Endothelial cell of umbilical vein (primary cell): ENCODE measurements at regions not wholly inside any gene's neighbourhood (a gene's known extent, or its start where the extent isn't known, plus 50 kb on each side); places are given as distances from the start of the nearest gene placed in this dataset.

Source experiments
- BruUV-seq: library from RNA; stranded (reverse); fragments of 400-500 nt; replicated peaks from 2 replicates; lab custom pipeline; 2021; lab: Mats Ljungman, UMichigan
- CTCF ChIA-PET: fragments of 300-600, 350-600 bp; sonication (Branson Sonifier 250); formaldehyde crosslinking; loops from one replicate; lab custom pipeline; 2021; ENCODE audit warnings: antibody characterized with exemption, inconsistent platforms; lab: Charles Lee
- POLR2A ChIA-PET: fragments of 300-600, 350-600 bp; sonication (Branson Sonifier 250); formaldehyde crosslinking; loops from one replicate; lab custom pipeline; 2021; ENCODE audit warnings: antibody characterized with exemption, inconsistent platforms; lab: Charles Lee
- DNase-seq: peaks from one replicate; pipeline ENCODE4 v3.0.0-alpha.2; 2011; ENCODE audit warnings: low read depth, low spot score
- FAIRE-seq: peaks from 2 replicates; lab custom pipeline; 2011; peaks lifted over from hg19 to GRCh38; lab: Jason Lieb, UNC
- H2AFZ ChIP-seq: 2 replicates; pipeline ENCODE4 v1.6.0; 2012; ENCODE audit warnings: low read depth, low read length, control low read depth, inconsistent platforms
- H3K27ac ChIP-seq: 2 replicates; pipeline ENCODE4 v1.5.1; 2011; ENCODE audit warnings: low read depth, mild to moderate bottlenecking, control low read depth, low read length, moderate library complexity; ENCODE audit not compliant: insufficient read depth
- H3K27me3 ChIP-seq, 2 experiments: 2 replicates each; pipeline versions ENCODE4 v1.6.0 to v1.6.1; 2011; ENCODE audit warnings: low read length in 2 of 2, mixed read lengths in 1 of 2; ENCODE audit not compliant: control insufficient read depth in 2 of 2, insufficient read depth in 2 of 2
- H3K36me3 ChIP-seq, 2 experiments: 2 replicates in 1 of 2; 3 replicates in 1 of 2; pipeline ENCODE4 v1.5.1; 2011; ENCODE audit warnings: low read length in 2 of 2, mild to moderate bottlenecking in 1 of 2, moderate library complexity in 1 of 2; ENCODE audit not compliant: control insufficient read depth in 2 of 2, insufficient read depth in 2 of 2; ENCODE audit errors: extremely low read depth in 1 of 2
- H3K4me1 ChIP-seq: 3 replicates; pipeline ENCODE4 v1.5.1; 2011; ENCODE audit warnings: mild to moderate bottlenecking, low read length; ENCODE audit not compliant: control insufficient read depth, insufficient read depth; ENCODE audit errors: extremely low read depth
- H3K4me2 ChIP-seq: 2 replicates; pipeline ENCODE4 v1.6.1; 2011; ENCODE audit warnings: low read length, control low read depth, mixed read lengths; ENCODE audit not compliant: insufficient read depth
- H3K4me3 ChIP-seq, 3 experiments: fragments of 200-600 bp in 1 of 3; sonication (generic), shearing (Covaris generic) in 1 of 3; replicated peaks in 1 of 3; 2 replicates each; pipeline ENCODE4 v1.5.1; 2011 to 2016; ENCODE audit warnings: control low read depth in 3 of 3, low read length in 3 of 3, mild to moderate bottlenecking in 2 of 3, inconsistent platforms in 1 of 3, low read depth in 1 of 3, moderate library complexity in 1 of 3; ENCODE audit not compliant: insufficient read depth in 1 of 3
- H3K79me2 ChIP-seq: 2 replicates; pipeline ENCODE4 v1.6.0; 2012; ENCODE audit warnings: low read length, inconsistent platforms; ENCODE audit not compliant: control insufficient read depth, insufficient read depth
- H3K9ac ChIP-seq: replicated peaks from 2 replicates; pipeline ENCODE3; 2011; ENCODE audit warnings: low read length, control low read depth; ENCODE audit not compliant: insufficient read depth; ENCODE audit errors: extremely low read depth
- H3K9me1 ChIP-seq: replicated peaks from 3 replicates; pipeline ENCODE4 v1.6.0; 2011; ENCODE audit warnings: mild to moderate bottlenecking, low read length; ENCODE audit not compliant: control insufficient read depth, insufficient read depth; ENCODE audit errors: extremely low read depth
- H3K9me3 ChIP-seq: replicated peaks from 2 replicates; pipeline ENCODE4 v1.5.1; 2012; ENCODE audit warnings: low read length, inconsistent platforms; ENCODE audit not compliant: control insufficient read depth, insufficient read depth
- H4K20me1 ChIP-seq: replicated peaks from 2 replicates; pipeline ENCODE3; 2011; ENCODE audit warnings: mild to moderate bottlenecking, low read length; ENCODE audit not compliant: control insufficient read depth, insufficient read depth; ENCODE audit errors: extremely low read depth
- CTCF ChIP-seq, 2 donors: IDR thresholded peaks; 1 replicate in 1 of 2; 2 replicates in 1 of 2; pipeline ENCODE4 v1.5.1; 2011; ENCODE audit warnings: low read length in 2 of 2, mild to moderate bottlenecking in 2 of 2, moderate library complexity in 2 of 2, control low read depth in 1 of 2, inconsistent platforms in 1 of 2, low read depth in 1 of 2; ENCODE audit not compliant: insufficient read depth in 1 of 2; ENCODE audit errors: extremely low read depth in 1 of 2
- EZH2 ChIP-seq: IDR thresholded peaks from 2 replicates; pipeline ENCODE4 v1.6.1; 2012; ENCODE audit warnings: borderline replicate concordance, low read depth, mild to moderate bottlenecking, moderate library complexity, low read length, inconsistent platforms; ENCODE audit not compliant: severe bottlenecking
- FOS ChIP-seq: IDR thresholded peaks from 2 replicates; pipeline ENCODE4 v1.6.1; 2011; ENCODE audit warnings: mild to moderate bottlenecking, low read length, moderate library complexity, borderline replicate concordance; ENCODE audit not compliant: insufficient read depth
- JUN ChIP-seq: IDR thresholded peaks from 2 replicates; pipeline ENCODE4 v1.6.1; 2011; ENCODE audit warnings: borderline replicate concordance, low read depth; ENCODE audit not compliant: insufficient read length, insufficient read depth
- MAX ChIP-seq: IDR thresholded peaks from 2 replicates; pipeline ENCODE4 v1.6.1; 2011; ENCODE audit not compliant: insufficient read depth, insufficient read length
- POLR2A ChIP-seq: IDR thresholded peaks from 2 replicates; pipeline ENCODE4 v1.6.1; 2012; ENCODE audit warnings: low read depth, mild to moderate bottlenecking, control low read depth, low read length
- dilution Hi-C: fragments of 300-500 bp; cut with MboI; formaldehyde crosslinking; loops from one replicate; pipeline ENCODE4 v1.15.0; 2019; ENCODE audit warnings: low sequenced_read_pairs; ENCODE audit not compliant: extremely low pct_ligation_motif_present
- intact Hi-C: fragments of 100-400 bp; cut with micrococcal nuclease; formaldehyde crosslinking; loops from one replicate; pipeline ENCODE4 v1.10.0; 2022

DNA sequence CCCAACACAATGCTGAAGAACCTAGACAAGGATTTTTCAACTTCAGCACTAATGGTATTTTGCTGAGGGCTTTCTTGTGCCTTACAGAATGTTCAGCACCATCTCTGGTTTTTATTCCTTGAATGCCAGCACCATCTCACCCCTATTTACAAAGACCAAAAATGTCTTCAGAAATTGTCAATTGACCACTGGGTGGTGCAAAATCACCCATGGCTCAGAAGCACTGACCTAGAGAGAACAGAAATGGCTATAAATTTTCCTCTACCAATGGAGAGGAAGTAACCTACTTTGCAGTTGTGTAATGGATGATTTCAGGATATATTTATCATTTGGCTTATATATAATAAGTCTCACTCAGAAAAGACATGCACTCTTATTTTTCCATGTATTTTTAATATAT, 431.0 kb upstream of the IRAK1BP1 start:
- Histone ChIP-seq H3K27ac (no peak overlapping the region), H3K79me2 (no peaks in the 10 kb centered on the region), H3K9ac (no peak overlapping the region), H4K20me1 (no peaks in the 10 kb centered on the region), H3K4me3 (no peak overlapping the region), H2AFZ (no peak overlapping the region), H3K9me1 (no peaks in the 10 kb centered on the region), H3K4me2 (no peak overlapping the region), H3K9me3 (no peaks in the 10 kb centered on the region), H3K27me3 (no peaks in the 10 kb centered on the region), H3K4me1 (no peaks in the 10 kb centered on the region), H3K36me3 (no peaks in the 10 kb centered on the region)
- POLR2A ChIA-PET: no interaction called here
- FAIRE-seq (no peak), DNase-seq (peak; percentile 43)
- dilution Hi-C loops (no loop called here), intact Hi-C loops (loop anchor here (1.0 to 5.0 kb wide), 3 partner anchors 176 to 374 kb away; no protein-coding TSS in a partner anchor)
- CTCF ChIA-PET: interaction anchor here (0.9 to 2.0 kb wide), 4 partner anchors 23 to 374 kb away, joined by 3 to 11 read pairs (median 4); no protein-coding TSS in a partner anchor
- TF ChIP-seq JUN (no peak), CTCF (IDR thresholded peaks at IDR 0.05; ENCODE audit: extremely low read depth in 1 of 2, insufficient read depth in 1 of 2, low read depth in 1 of 2, low read length in 2 of 2) (peak; percentile 28 to 29), POLR2A (no peak), MAX (no peak), FOS (no peak), EZH2 (no peak)
- BruUV-seq: no TSS peak
